Spleen (tissue), 11 donors: ENCODE measurements at regions not wholly inside any gene's neighbourhood (a gene's known extent, or its start where the extent isn't known, plus 50 kb on each side); places are given as distances from the start of the nearest gene placed in this dataset.

ENCODE experiments used
- DNase-seq: peaks from one replicate; pipeline ENCODE4 v3.0.0-alpha.2; 2020
- H3K27ac ChIP-seq, 8 donors: fragments of 200-600 bp; sonication (generic) in 7 of 8; 1 replicate in 4 of 8; 2 replicates in 4 of 8; pipeline versions ENCODE4 v1.5.0 to v1.8.0; 2016 to 2021; ENCODE audit warnings: inconsistent platforms in 4 of 8, mild to moderate bottlenecking in 4 of 8, moderate library complexity in 1 of 8
- H3K27me3 ChIP-seq, 7 donors: fragments of 200-600 bp; sonication (generic) in 6 of 7; replicated peaks in 1 of 7; 1 replicate in 4 of 7; 2 replicates in 3 of 7; pipeline versions ENCODE4 v1.5.0 to v1.8.0; 2016 to 2021; ENCODE audit warnings: inconsistent platforms in 3 of 7, mild to moderate bottlenecking in 1 of 7
- H3K36me3 ChIP-seq, 6 donors: fragments of 200-600 bp; sonication (generic) in 5 of 6; 1 replicate in 4 of 6; 2 replicates in 2 of 6; pipeline versions ENCODE4 v1.5.0 to v1.8.0; 2016 to 2021; ENCODE audit warnings: inconsistent platforms in 2 of 6
- H3K4me1 ChIP-seq, 6 donors: fragments of 200-600 bp; sonication (generic) in 5 of 6; 1 replicate in 3 of 6; 2 replicates in 3 of 6; pipeline versions ENCODE4 v1.5.0 to v1.8.0; 2016 to 2021; ENCODE audit warnings: inconsistent platforms in 3 of 6
- H3K4me3 ChIP-seq, 8 donors: fragments of 200-600 bp; sonication (generic) in 7 of 8; 1 replicate in 4 of 8; 2 replicates in 4 of 8; pipeline versions ENCODE4 v1.5.0 to v1.8.0; 2016 to 2021; ENCODE audit warnings: inconsistent platforms in 4 of 8, mild to moderate bottlenecking in 4 of 8, moderate library complexity in 2 of 8
- H3K9me3 ChIP-seq, 8 donors: fragments of 200-600 bp; sonication (generic) in 7 of 8; 1 replicate in 4 of 8; 2 replicates in 4 of 8; pipeline versions ENCODE4 v1.5.0 to v1.8.0; 2016 to 2021; ENCODE audit warnings: inconsistent platforms in 4 of 8
- CTCF ChIP-seq, 11 experiments: fragments of 200-600 bp in 7 of 11; fragments of 450-650 bp in 4 of 11; sonication (generic) in 4 of 11; IDR thresholded peaks in 8 of 11; conservative IDR thresholded peaks in 3 of 11; 1 replicate in 7 of 11; 2 replicates in 4 of 11; pipeline versions ENCODE4 v1.4.0 to v1.8.0; 2016 to 2021; ENCODE audit warnings: antibody characterized with exemption in 11 of 11, inconsistent platforms in 4 of 11, mild to moderate bottlenecking in 1 of 11
- POLR2A ChIP-seq, 3 donors: fragments of 450-650 bp; IDR thresholded peaks; one replicate each; pipeline ENCODE4 v1.5.1; 2017; ENCODE audit warnings: antibody characterized with exemption in 3 of 3, mild to moderate bottlenecking in 1 of 3
- POLR2AphosphoS5 ChIP-seq, 3 donors: sonication (generic); formaldehyde crosslinking; IDR thresholded peaks; one replicate each; pipeline ENCODE4 v1.5.1; 2017; ENCODE audit warnings: antibody characterized with exemption in 3 of 3
- WGBS, 5 donors: extraction: QIAGEN DNeasy Blood & Tissue Kit in 3 of 5; methylation state at CpG; one replicate each; pipeline versions ENCODE4 v1.1.5 to v1.1.7; 2013 to 2018; 5-methylcytosine and 5-hydroxymethylcytosine counted together
- intact Hi-C: fragments of 100-400 bp; cut with DNase I; formaldehyde crosslinking; loops from one replicate; pipeline ENCODE4 v1.15.0; 2023; ENCODE audit warnings: low total_unique reads
- donor health status: healthy with polysubstance abuse.
- donor health status: DM: no; HTN: no; CAD: no; lungs with moderate emphysema.
- donor health status: DM: no; HTN: no; CAD: no.
- donor health status: Bipolar disorder and iron deficiency.
- donor health status: healthy.
- donor health status: DM: no; HTN: no; CAD: no.
- donor health status: DM: yes; HTN: yes; CAD: no.

- 71 to 90% (median 87%) methylated on average over 5 of the region's 5 CpGs for WGBS, 5 donors
- Histone ChIP-seq H3K4me3 (no peak overlapping the region), H3K27ac (no peak overlapping the region), H3K36me3 (no peaks in the 10 kb centered on the region), H3K4me1 (no peaks in the 10 kb centered on the region), H3K9me3 (peaks cover 0 to 6% (median 0%) of the 10 kb centered on the region in 8 donors), H3K27me3 (no peaks in the 10 kb centered on the region)
- no peak for DNase-seq
- TF ChIP-seq POLR2AphosphoS5 (IDR thresholded peaks at IDR 0.05) (no peak), POLR2A (IDR thresholded peaks at IDR 0.05) (no peak), CTCF (IDR thresholded peaks at IDR 0.05 in 8 of 11, conservative IDR thresholded peaks at IDR 0.05 in 3 of 11) (no peak)
- intact Hi-C loops = no loop called here
These were observed 386.5 kb downstream of the GRIN2B start for GRCh38 chr12:13594731-13595514.

GRCh38 chr12:13592063-13592942 lies 389.1 kb downstream of the GRIN2B start:
- WGBS, 5 donors = 38 to 58% (median 47%) methylated on average over 3 of the region's 3 CpGs
- intact Hi-C loops = no loop called here

GRCh38 chr12:13591488-13591887 lies 389.9 kb downstream of the GRIN2B start:
- no peak for TF ChIP-seq POLR2A (IDR thresholded peaks at IDR 0.05)
- no peak for TF ChIP-seq CTCF (IDR thresholded peaks at IDR 0.05 in 8 of 11, conservative IDR thresholded peaks at IDR 0.05 in 3 of 11)
- no peak for TF ChIP-seq POLR2AphosphoS5 (IDR thresholded peaks at IDR 0.05)
- H3K4me1 ChIP-seq = no peaks in the 10 kb centered on the region
- intact Hi-C loops = no loop called here
- no peak for DNase-seq
- no peak overlapping the region for H3K27ac ChIP-seq
- H3K36me3 ChIP-seq = no peaks in the 10 kb centered on the region
- no peaks in the 10 kb centered on the region for H3K27me3 ChIP-seq
- H3K4me3 ChIP-seq = no peak overlapping the region
- peaks cover 0 to 6% (median 0%) of the 10 kb centered on the region in 8 donors for H3K9me3 ChIP-seq

More at GRCh38 chr12:13592063-13592942, 389.1 kb downstream of the GRIN2B start:
- DNase-seq = no peak
- no peak for TF ChIP-seq POLR2AphosphoS5 (IDR thresholded peaks at IDR 0.05)
- TF ChIP-seq CTCF (IDR thresholded peaks at IDR 0.05 in 8 of 11, conservative IDR thresholded peaks at IDR 0.05 in 3 of 11) = no peak
- no peak for TF ChIP-seq POLR2A (IDR thresholded peaks at IDR 0.05)
- no peaks in the 10 kb centered on the region for H3K36me3 ChIP-seq
- H3K4me1 ChIP-seq = no peaks in the 10 kb centered on the region
- H3K27me3 ChIP-seq = no peaks in the 10 kb centered on the region
- H3K9me3 ChIP-seq = peaks cover 0 to 6% (median 0%) of the 10 kb centered on the region in 8 donors
- no peak overlapping the region for H3K27ac ChIP-seq
- no peak overlapping the region for H3K4me3 ChIP-seq

- DNase-seq = no peak
- TF ChIP-seq CTCF (IDR thresholded peaks at IDR 0.05 in 8 of 11, conservative IDR thresholded peaks at IDR 0.05 in 3 of 11) (no peak), POLR2AphosphoS5 (IDR thresholded peaks at IDR 0.05) (no peak), POLR2A (IDR thresholded peaks at IDR 0.05) (no peak)
- Histone ChIP-seq H3K36me3 (no peaks in the 10 kb centered on the region), H3K27ac (no peak overlapping the region), H3K27me3 (no peaks in the 10 kb centered on the region), H3K4me3 (no peak overlapping the region), H3K9me3 (peaks cover 0 to 6% (median 0%) of the 10 kb centered on the region in 8 donors), H3K4me1 (no peaks in the 10 kb centered on the region)
- intact Hi-C loops = no loop called here
- 82 to 92% (median 87%) methylated on average over 6 of the region's 6 CpGs for WGBS, 5 donors
These were observed 390.3 kb downstream of the GRIN2B start for GRCh38 chr12:13591059-13591458.
